K562 (cell line): ENCODE measurements at regions not wholly inside any gene's neighbourhood (a gene's known extent, or its start where the extent isn't known, plus 50 kb on each side); places are given as distances from the start of the nearest gene placed in this dataset.
"Not testable (repeated sequence)": the region's sequence is repeated elsewhere in the genome, so short reads cannot be mapped to it uniquely, and the experiment has no call there.

ENCODE experiments used
- ATAC-seq: fragments of 200-7000 bp; cut with Tn5 transposase; 3 replicates; pipeline ENCODE4 v1.9.1; 2020; ENCODE audit warnings: moderate library complexity
- BruUV-seq: library from RNA; stranded (reverse); fragments of 400-500 nt; replicated peaks from 2 replicates; lab custom pipeline; 2021; lab: Mats Ljungman, UMichigan
- CTCF ChIA-PET: fragments of 300-600 bp; formaldehyde crosslinking; extraction: SDS; loops from one replicate; lab custom pipeline; 2021; ENCODE audit warnings: low intra/inter-chr PET ratio; lab: Yijun Ruan, JAX
- POLR2A ChIA-PET: fragments of 300-600, 350-650 bp; sonication (Branson Sonifier 250); formaldehyde crosslinking; extraction: SDS; loops from one replicate; lab custom pipeline; 2021; ENCODE audit warnings: antibody characterized with exemption, inconsistent platforms; lab: Yijun Ruan, JAX
- DNase-seq, 4 experiments: peaks; one replicate each; pipeline versions ENCODE4 v3.0.0 to v3.0.0-alpha.2; 2011 to 2018; ENCODE audit warnings: low spot score in 3 of 4, mixed read lengths in 3 of 4; ENCODE audit errors: extremely low read depth in 1 of 4
- FAIRE-seq: peaks from 2 replicates; lab custom pipeline; 2011; peaks lifted over from hg19 to GRCh38; lab: Jason Lieb, UNC
- H2AFZ ChIP-seq: 2 replicates; pipeline ENCODE4 v1.6.0; 2011; ENCODE audit warnings: low read depth, low read length, control low read depth, inconsistent platforms
- H3K27ac ChIP-seq: fragments of 200-600 bp; 3 replicates; pipeline ENCODE4 v1.8.0; 2011; ENCODE audit warnings: low read depth, mild to moderate bottlenecking, control low read depth, inconsistent platforms, low read length, moderate library complexity, mixed read lengths; ENCODE audit errors: extremely low read depth
- H3K27me3 ChIP-seq, 2 experiments: fragments of 300-600 bp in 1 of 2; 2 replicates in 1 of 2; 3 replicates in 1 of 2; pipeline versions ENCODE4 v1.6.0 to v1.8.0; 2011; ENCODE audit warnings: inconsistent platforms in 2 of 2, low read length in 2 of 2, mild to moderate bottlenecking in 1 of 2, mixed read lengths in 1 of 2, moderate library complexity in 1 of 2; ENCODE audit not compliant: control insufficient read depth in 2 of 2, insufficient read depth in 2 of 2
- H3K36me3 ChIP-seq: fragments of 300-600 bp; 3 replicates; pipeline ENCODE4 v1.8.0; 2011; ENCODE audit warnings: mild to moderate bottlenecking, low read length, inconsistent platforms; ENCODE audit not compliant: control insufficient read depth, insufficient read depth
- H3K4me1 ChIP-seq, 2 experiments: fragments of 200-600 bp in 1 of 2; replicated peaks in 1 of 2; 2 replicates in 1 of 2; 3 replicates in 1 of 2; pipeline versions ENCODE4 v1.5.1 to v1.8.0; 2011; ENCODE audit warnings: inconsistent platforms in 2 of 2, low read length in 2 of 2, mild to moderate bottlenecking in 1 of 2, mixed read lengths in 1 of 2, moderate library complexity in 1 of 2; ENCODE audit not compliant: control insufficient read depth in 2 of 2, insufficient read depth in 2 of 2
- H3K4me2 ChIP-seq: 2 replicates; pipeline ENCODE4 v1.6.1; 2011; ENCODE audit warnings: low read length, control low read depth, inconsistent platforms, mixed read lengths; ENCODE audit not compliant: insufficient read depth
- H3K4me3 ChIP-seq: fragments of 200-600 bp; sonication (generic), shearing (Covaris generic); 2 replicates; pipeline ENCODE4 v1.5.1; 2016; ENCODE audit warnings: control low read depth, inconsistent platforms
- H3K79me2 ChIP-seq: fragments of 200-600 bp; 3 replicates; pipeline ENCODE4 v1.8.0; 2011; ENCODE audit warnings: low read length, inconsistent platforms; ENCODE audit not compliant: control insufficient read depth, insufficient read depth
- H3K9ac ChIP-seq, 2 experiments: 2 replicates each; pipeline versions ENCODE4 v1.6.0 to v1.6.1; 2011; ENCODE audit warnings: low read depth in 2 of 2, low read length in 2 of 2, control low read depth in 1 of 2, inconsistent platforms in 1 of 2, mild to moderate bottlenecking in 1 of 2, mixed read lengths in 1 of 2; ENCODE audit not compliant: insufficient read depth in 1 of 2
- H3K9me1 ChIP-seq: one replicate; pipeline ENCODE4 v1.6.0; 2011; ENCODE audit warnings: inconsistent platforms, mild to moderate bottlenecking, low read length, moderate library complexity; ENCODE audit not compliant: control insufficient read depth, insufficient read depth
- H3K9me3 ChIP-seq: replicated peaks from 2 replicates; pipeline ENCODE4 v1.5.1; 2011; ENCODE audit warnings: low read depth, low read length, inconsistent platforms; ENCODE audit not compliant: control insufficient read depth, insufficient read depth
- H4K20me1 ChIP-seq: replicated peaks from 2 replicates; pipeline ENCODE4 v1.6.1; 2011; ENCODE audit warnings: low read length, inconsistent platforms, mixed read lengths; ENCODE audit not compliant: control insufficient read depth, insufficient read depth
- BACH1 ChIP-seq: fragments of 200-800 bp; sonication (Bioruptor generic); IDR thresholded peaks from 2 replicates; pipeline ENCODE4 v1.6.1; 2016; ENCODE audit warnings: missing genetic modification characterization, missing compliant biosample characterization
- E2F3 ChIP-seq: fragments of 250-450 bp; sonication (Bioruptor Pico); IDR thresholded peaks from 2 replicates; pipeline ENCODE4 v1.4.0; 2020; ENCODE audit warnings: mild to moderate bottlenecking
- HDAC6 ChIP-seq: IDR thresholded peaks from 2 replicates; pipeline ENCODE4 v1.6.1; 2012; ENCODE audit warnings: low read depth, mild to moderate bottlenecking, control low read depth, inconsistent platforms, low read length, moderate library complexity
- RAD21 ChIP-seq, 2 experiments: fragments of 250-450 bp in 1 of 2; fragments of 450-650 bp in 1 of 2; sonication (Bioruptor Pico) in 1 of 2; formaldehyde crosslinking in 1 of 2; IDR thresholded peaks in 1 of 2; conservative IDR thresholded peaks in 1 of 2; 2 replicates each; pipeline versions ENCODE4 v1.4.0 to v1.8.0; 2020 to 2022; ENCODE audit warnings: mild to moderate bottlenecking in 2 of 2, moderate library complexity in 1 of 2
- ZNF561 ChIP-seq: fragments of 450-650 bp; formaldehyde crosslinking; conservative IDR thresholded peaks from 2 replicates; pipeline ENCODE4 v1.4.0; 2020; ENCODE audit warnings: mild to moderate bottlenecking, moderate library complexity
- WGBS: fragments of 100-300 bp; shearing (Covaris generic); methylation state at CpG from one replicate; pipeline ENCODE4 v1.1.6; 2016; ENCODE audit warnings: low coverage, mixed read lengths; ENCODE audit not compliant: insufficient coverage; ENCODE audit errors: missing lambda C conversion rate; 5-methylcytosine and 5-hydroxymethylcytosine counted together
- in situ Hi-C: fragments of 300-500 bp; cut with MboI; formaldehyde crosslinking; loops from 4 replicates; pipeline ENCODE4 v1.15.0; 2018; ENCODE audit warnings: inconsistent platforms, mixed read lengths
- intact Hi-C: fragments of 100-400 bp; cut with micrococcal nuclease; formaldehyde crosslinking; loops from 2 replicates; pipeline ENCODE4 v1.14.2; 2022
- TF ChIP-seq, protein P1 (sequence below): sonication (generic); formaldehyde crosslinking; IDR thresholded peaks from 2 replicates; pipeline ENCODE4 v1.8.0; 2022; ENCODE audit warnings: mild to moderate bottlenecking, missing genetic modification reagents
- TF ChIP-seq, protein P2 (sequence below): sonication (generic); formaldehyde crosslinking; IDR thresholded peaks from 2 replicates; pipeline ENCODE4 v1.8.0; 2022; ENCODE audit warnings: missing genetic modification reagents, mild to moderate bottlenecking, borderline replicate concordance
- TF ChIP-seq, protein P3 (sequence below): fragments of 250-450 bp; sonication (Bioruptor Pico); IDR thresholded peaks from 2 replicates; pipeline ENCODE4 v1.5.1; 2021; ENCODE audit warnings: mild to moderate bottlenecking
- TF ChIP-seq, protein P4 (sequence below), 2 experiments: fragments of 450-650 bp; conservative IDR thresholded peaks; 2 replicates each; pipeline ENCODE4 v1.6.1; 2017; ENCODE audit warnings: mild to moderate bottlenecking in 2 of 2, moderate library complexity in 2 of 2

DNA sequence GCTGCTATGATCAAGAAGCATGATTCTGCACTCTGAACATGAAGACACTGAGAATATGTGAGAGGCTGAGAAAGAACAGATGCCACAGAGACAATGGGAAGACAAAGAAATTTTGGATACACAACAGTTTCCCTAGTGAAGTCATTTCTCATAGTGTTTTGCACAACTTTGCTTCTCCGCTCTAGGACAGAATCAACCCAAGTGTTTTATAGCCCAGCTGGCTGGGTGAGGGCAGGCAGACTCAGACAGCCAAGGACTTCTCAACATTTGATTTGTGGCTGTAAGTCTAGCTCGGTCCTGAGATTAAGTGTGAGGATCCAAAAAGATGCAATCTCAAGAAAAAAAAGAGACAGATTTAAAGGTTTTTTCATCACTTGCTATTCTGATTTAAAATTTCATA lies 536.5 kb upstream of the CRIM1 start:
- intact Hi-C loops = no loop called here
- Histone ChIP-seq H3K9ac (no peak overlapping the region), H3K4me3 (no peak overlapping the region), H3K9me1 (no peaks in the 10 kb centered on the region)
- ATAC-seq = no peak
- CTCF ChIA-PET = no interaction called here
- TF ChIP-seq E2F3 (CRISPR knock-in tag) (no peak), ZNF561 (CRISPR knock-in tag) (no peak), RAD21 (CRISPR knock-in tag; conservative IDR thresholded peaks at IDR 0.05 in 1 of 2, IDR thresholded peaks at IDR 0.05 in 1 of 2) (no peak), HDAC6 (no peak), BACH1 (tag) (no peak)
- TF ChIP-seq, protein P1, sequence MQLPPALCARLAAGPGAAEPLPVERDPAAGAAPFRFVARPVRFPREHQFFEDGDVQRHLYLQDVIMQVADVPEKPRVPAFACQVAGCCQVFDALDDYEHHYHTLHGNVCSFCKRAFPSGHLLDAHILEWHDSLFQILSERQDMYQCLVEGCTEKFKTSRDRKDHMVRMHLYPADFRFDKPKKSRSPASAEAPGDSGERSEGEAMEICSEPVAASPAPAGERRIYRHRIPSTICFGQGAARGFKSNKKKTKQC = no peak
- TF ChIP-seq, protein P2, sequence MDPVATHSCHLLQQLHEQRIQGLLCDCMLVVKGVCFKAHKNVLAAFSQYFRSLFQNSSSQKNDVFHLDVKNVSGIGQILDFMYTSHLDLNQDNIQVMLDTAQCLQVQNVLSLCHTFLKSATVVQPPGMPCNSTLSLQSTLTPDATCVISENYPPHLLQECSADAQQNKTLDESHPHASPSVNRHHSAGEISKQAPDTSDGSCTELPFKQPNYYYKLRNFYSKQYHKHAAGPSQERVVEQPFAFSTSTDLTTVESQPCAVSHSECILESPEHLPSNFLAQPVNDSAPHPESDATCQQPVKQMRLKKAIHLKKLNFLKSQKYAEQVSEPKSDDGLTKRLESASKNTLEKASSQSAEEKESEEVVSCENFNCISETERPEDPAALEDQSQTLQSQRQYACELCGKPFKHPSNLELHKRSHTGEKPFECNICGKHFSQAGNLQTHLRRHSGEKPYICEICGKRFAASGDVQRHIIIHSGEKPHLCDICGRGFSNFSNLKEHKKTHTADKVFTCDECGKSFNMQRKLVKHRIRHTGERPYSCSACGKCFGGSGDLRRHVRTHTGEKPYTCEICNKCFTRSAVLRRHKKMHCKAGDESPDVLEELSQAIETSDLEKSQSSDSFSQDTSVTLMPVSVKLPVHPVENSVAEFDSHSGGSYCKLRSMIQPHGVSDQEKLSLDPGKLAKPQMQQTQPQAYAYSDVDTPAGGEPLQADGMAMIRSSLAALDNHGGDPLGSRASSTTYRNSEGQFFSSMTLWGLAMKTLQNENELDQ (CRISPR knock-in tag) = no peak
- TF ChIP-seq, protein P3, sequence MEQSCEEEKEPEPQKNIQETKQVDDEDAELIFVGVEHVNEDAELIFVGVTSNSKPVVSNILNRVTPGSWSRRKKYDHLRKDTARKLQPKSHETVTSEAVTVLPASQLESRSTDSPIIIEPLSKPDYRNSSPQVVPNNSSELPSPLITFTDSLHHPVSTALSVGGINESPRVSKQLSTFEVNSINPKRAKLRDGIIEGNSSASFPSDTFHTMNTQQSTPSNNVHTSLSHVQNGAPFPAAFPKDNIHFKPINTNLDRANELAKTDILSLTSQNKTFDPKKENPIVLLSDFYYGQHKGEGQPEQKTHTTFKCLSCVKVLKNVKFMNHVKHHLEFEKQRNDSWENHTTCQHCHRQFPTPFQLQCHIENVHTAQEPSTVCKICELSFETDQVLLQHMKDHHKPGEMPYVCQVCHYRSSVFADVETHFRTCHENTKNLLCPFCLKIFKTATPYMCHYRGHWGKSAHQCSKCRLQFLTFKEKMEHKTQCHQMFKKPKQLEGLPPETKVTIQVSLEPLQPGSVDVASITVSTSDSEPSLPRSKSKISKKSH (CRISPR knock-in tag) = no peak
- TF ChIP-seq, protein P4, sequence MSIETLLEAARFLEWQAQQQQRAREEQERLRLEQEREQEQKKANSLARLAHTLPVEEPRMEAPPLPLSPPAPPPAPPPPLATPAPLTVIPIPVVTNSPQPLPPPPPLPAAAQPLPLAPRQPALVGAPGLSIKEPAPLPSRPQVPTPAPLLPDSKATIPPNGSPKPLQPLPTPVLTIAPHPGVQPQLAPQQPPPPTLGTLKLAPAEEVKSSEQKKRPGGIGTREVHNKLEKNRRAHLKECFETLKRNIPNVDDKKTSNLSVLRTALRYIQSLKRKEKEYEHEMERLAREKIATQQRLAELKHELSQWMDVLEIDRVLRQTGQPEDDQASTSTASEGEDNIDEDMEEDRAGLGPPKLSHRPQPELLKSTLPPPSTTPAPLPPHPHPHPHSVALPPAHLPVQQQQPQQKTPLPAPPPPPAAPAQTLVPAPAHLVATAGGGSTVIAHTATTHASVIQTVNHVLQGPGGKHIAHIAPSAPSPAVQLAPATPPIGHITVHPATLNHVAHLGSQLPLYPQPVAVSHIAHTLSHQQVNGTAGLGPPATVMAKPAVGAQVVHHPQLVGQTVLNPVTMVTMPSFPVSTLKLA (conservative IDR thresholded peaks at IDR 0.05) = no peak
- TF ChIP-seq, all 486 proteins: peak for 0
- H4K20me1 ChIP-seq = no peaks in the 10 kb centered on the region
- POLR2A ChIA-PET = no interaction called here
- FAIRE-seq (no peak), DNase-seq (no peak)
- H3K4me1 ChIP-seq = no peaks in the 10 kb centered on the region
- H3K79me2 ChIP-seq = no peaks in the 10 kb centered on the region
- no peak overlapping the region for H2AFZ ChIP-seq
- BruUV-seq = no TSS peak
- no peaks in the 10 kb centered on the region for H3K9me3 ChIP-seq
- H3K4me2 ChIP-seq = no peak overlapping the region
- in situ Hi-C loops = no loop called here
- WGBS = 3% methylated on average over 2 of the region's 2 CpGs
- H3K36me3 ChIP-seq = no peaks in the 10 kb centered on the region
- H3K27ac ChIP-seq = no peak overlapping the region
- H3K27me3 ChIP-seq = no peaks in the 10 kb centered on the region

DNA sequence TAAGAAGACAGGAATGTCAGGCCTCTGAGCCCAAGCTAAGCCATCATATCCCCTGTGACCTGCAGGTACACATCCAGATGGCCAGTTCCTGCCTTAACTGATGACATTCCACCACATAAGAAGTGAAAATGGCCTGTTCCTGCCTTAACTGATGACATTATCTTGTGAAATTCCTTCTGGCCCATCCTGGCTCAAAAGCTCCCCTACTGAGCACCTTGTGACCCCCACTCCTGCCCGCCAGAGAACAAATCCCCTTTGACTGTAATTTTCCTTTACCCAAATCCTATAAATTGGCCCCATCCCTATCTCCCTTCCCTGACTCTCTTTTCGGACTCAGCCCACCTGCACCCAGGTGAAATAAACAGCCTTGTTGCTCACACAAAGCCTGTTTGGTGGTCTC lies 537.2 kb upstream of the CRIM1 start:
- H3K9me1 ChIP-seq, H3K36me3 ChIP-seq, H3K27me3 ChIP-seq, FAIRE-seq, H3K4me2 ChIP-seq, H3K4me1 ChIP-seq, H3K79me2 ChIP-seq, DNase-seq, H3K9me3 ChIP-seq, in situ Hi-C loops, H4K20me1 ChIP-seq, H3K9ac ChIP-seq, H2AFZ ChIP-seq, BruUV-seq, H3K27ac ChIP-seq, CTCF ChIA-PET, H3K4me3 ChIP-seq, POLR2A ChIA-PET, intact Hi-C loops, ATAC-seq: not testable (repeated sequence)
- 0% methylated on average over 2 of the region's 2 CpGs for WGBS
